OCI-LY3 (cell line): ENCODE measurements at regions not wholly inside any gene's neighbourhood (a gene's known extent, or its start where the extent isn't known, plus 50 kb on each side); places are given as distances from the start of the nearest gene placed in this dataset.

ENCODE experiments used
- H2AFZ ChIP-seq: fragments of 200-600, 300-600 bp; shearing (Covaris generic); 2 replicates; pipeline ENCODE4 v1.6.0; 2014; ENCODE audit warnings: antibody characterized with exemption, low read depth, low read length
- H3K27ac ChIP-seq: fragments of 200-600, 300-600 bp; sonication (generic); 2 replicates; pipeline ENCODE4 v1.5.1; 2014; ENCODE audit warnings: mild to moderate bottlenecking, low read length, moderate library complexity, mixed read lengths
- H3K27me3 ChIP-seq: fragments of 200-600, 300-600 bp; sonication (generic); 2 replicates; pipeline ENCODE4 v1.6.1; 2014; ENCODE audit warnings: low read depth, low read length, mixed read lengths
- H3K36me3 ChIP-seq: fragments of 200-600, 300-600 bp; sonication (generic); replicated peaks from 2 replicates; pipeline ENCODE3; 2014; ENCODE audit warnings: low read depth, low read length, mixed read lengths
- H3K4me1 ChIP-seq: fragments of 300-600, 200-600 bp; sonication (generic); 2 replicates; pipeline ENCODE4 v1.6.1; 2014; ENCODE audit warnings: low read length, mixed read lengths
- H3K4me2 ChIP-seq: fragments of 200-600, 300-600 bp; sonication (generic); 2 replicates; pipeline ENCODE4 v1.6.1; 2014; ENCODE audit warnings: low read length, mixed read lengths
- H3K4me3 ChIP-seq: fragments of 300-600, 200-600 bp; sonication (generic); 2 replicates; pipeline ENCODE4 v1.5.1; 2014; ENCODE audit warnings: antibody characterized with exemption, mild to moderate bottlenecking, low read length, moderate library complexity
- H3K79me2 ChIP-seq: fragments of 300-600, 200-600 bp; shearing (Covaris generic); 2 replicates; pipeline ENCODE4 v1.6.1; 2014; ENCODE audit warnings: mild to moderate bottlenecking, low read length, mixed read lengths
- H3K9ac ChIP-seq: fragments of 300-600, 200-600 bp; shearing (Covaris generic); 2 replicates; pipeline ENCODE4 v1.6.0; 2014; ENCODE audit warnings: mild to moderate bottlenecking, low read length, moderate library complexity
- H3K9me3 ChIP-seq: fragments of 200-600, 300-600 bp; shearing (Covaris generic); 2 replicates; pipeline ENCODE4 v1.6.1; 2014; ENCODE audit warnings: low read length, mixed read lengths; ENCODE audit not compliant: insufficient read depth
- H4K20me1 ChIP-seq: fragments of 200-600, 300-600 bp; sonication (generic); 2 replicates; pipeline ENCODE4 v1.6.1; 2016; ENCODE audit warnings: low read length, mixed read lengths; ENCODE audit not compliant: insufficient read depth
- EZH2phosphoT487 ChIP-seq: fragments of 200-600 bp; shearing (Covaris generic); IDR thresholded peaks from 2 replicates; pipeline ENCODE4 v1.6.1; 2018; ENCODE audit warnings: antibody characterized with exemption, mixed run types, low read depth
- TF ChIP-seq, protein P1 (sequence below): fragments of 200-600, 300-600 bp; sonication (generic); IDR thresholded peaks from 2 replicates; pipeline ENCODE4 v1.5.1; 2014; ENCODE audit warnings: antibody characterized with exemption, low read length, low read depth

DNA sequence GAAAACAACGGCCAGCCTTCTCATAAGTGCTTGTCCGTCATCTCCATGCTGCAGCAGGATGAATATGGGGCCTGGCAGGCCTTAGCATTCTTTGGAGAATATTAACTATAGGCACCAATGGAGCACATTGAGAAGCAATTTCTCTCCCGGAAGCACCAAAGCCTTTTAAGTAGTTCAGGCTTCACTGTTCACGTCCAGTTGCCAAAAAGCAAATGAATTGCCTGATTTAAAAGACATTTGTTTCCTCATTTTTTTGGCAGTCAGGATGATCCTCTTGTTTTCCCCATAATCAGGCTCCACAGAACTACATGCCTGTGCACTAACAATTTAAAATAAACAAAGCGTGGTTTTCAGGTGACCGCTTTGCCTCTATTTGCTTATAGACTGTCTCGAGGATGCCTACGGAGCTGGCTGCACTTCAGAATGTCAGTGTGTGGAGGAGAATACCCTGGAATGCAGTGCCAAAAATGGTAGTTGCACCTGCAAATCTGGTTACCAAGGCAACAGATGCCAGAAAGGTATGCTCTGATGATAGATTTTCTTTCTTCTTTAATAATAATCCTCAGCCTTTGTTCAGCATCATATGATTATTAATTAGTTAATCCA is 725.2 kb upstream of the GOLIM4 start:
- H2AFZ ChIP-seq = no peak overlapping the region
- no peaks in the 10 kb centered on the region for H3K36me3 ChIP-seq
- TF ChIP-seq EZH2phosphoT487 = no peak
- TF ChIP-seq, protein P1, sequence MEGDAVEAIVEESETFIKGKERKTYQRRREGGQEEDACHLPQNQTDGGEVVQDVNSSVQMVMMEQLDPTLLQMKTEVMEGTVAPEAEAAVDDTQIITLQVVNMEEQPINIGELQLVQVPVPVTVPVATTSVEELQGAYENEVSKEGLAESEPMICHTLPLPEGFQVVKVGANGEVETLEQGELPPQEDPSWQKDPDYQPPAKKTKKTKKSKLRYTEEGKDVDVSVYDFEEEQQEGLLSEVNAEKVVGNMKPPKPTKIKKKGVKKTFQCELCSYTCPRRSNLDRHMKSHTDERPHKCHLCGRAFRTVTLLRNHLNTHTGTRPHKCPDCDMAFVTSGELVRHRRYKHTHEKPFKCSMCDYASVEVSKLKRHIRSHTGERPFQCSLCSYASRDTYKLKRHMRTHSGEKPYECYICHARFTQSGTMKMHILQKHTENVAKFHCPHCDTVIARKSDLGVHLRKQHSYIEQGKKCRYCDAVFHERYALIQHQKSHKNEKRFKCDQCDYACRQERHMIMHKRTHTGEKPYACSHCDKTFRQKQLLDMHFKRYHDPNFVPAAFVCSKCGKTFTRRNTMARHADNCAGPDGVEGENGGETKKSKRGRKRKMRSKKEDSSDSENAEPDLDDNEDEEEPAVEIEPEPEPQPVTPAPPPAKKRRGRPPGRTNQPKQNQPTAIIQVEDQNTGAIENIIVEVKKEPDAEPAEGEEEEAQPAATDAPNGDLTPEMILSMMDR = no peak
- H3K4me3 ChIP-seq = no peak overlapping the region
- H3K4me2 ChIP-seq = no peak overlapping the region
- no peaks in the 10 kb centered on the region for H3K9me3 ChIP-seq
- H3K79me2 ChIP-seq = no peaks in the 10 kb centered on the region
- H3K4me1 ChIP-seq = no peaks in the 10 kb centered on the region
- H3K27me3 ChIP-seq = no peaks in the 10 kb centered on the region
- H3K9ac ChIP-seq = no peak overlapping the region
- H3K27ac ChIP-seq = no peak overlapping the region
- no peaks in the 10 kb centered on the region for H4K20me1 ChIP-seq

DNA sequence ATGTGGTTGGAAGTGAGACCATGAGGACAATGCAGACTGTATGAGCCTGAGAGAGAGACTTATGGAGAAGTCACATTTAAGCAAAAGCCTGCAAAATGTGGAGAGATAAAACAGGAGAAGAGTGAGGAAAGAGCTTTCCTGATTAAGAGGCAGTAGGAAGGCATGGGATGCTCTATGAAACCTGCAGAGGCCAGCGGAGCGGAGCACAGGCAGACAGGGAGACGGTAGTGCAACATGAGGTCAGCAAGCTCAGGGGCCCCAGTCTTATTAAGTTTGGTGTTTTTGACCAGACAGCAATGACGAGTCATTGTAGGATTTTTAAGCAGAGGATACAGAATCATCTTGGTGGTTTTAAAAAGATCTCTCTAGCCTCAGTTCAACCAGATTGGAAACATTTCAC is 721.5 kb upstream of the GOLIM4 start:
- H4K20me1 ChIP-seq = no peaks in the 10 kb centered on the region
- H3K4me3 ChIP-seq = no peak overlapping the region
- no peaks in the 10 kb centered on the region for H3K36me3 ChIP-seq
- no peaks in the 10 kb centered on the region for H3K4me1 ChIP-seq
- TF ChIP-seq, protein P1 = no peak
- no peak for TF ChIP-seq EZH2phosphoT487
- H3K9me3 ChIP-seq = no peaks in the 10 kb centered on the region
- H2AFZ ChIP-seq = no peak overlapping the region
- no peak overlapping the region for H3K4me2 ChIP-seq
- H3K79me2 ChIP-seq = no peaks in the 10 kb centered on the region
- H3K9ac ChIP-seq = no peak overlapping the region
- H3K27ac ChIP-seq = no peak overlapping the region
- H3K27me3 ChIP-seq = no peaks in the 10 kb centered on the region

DNA sequence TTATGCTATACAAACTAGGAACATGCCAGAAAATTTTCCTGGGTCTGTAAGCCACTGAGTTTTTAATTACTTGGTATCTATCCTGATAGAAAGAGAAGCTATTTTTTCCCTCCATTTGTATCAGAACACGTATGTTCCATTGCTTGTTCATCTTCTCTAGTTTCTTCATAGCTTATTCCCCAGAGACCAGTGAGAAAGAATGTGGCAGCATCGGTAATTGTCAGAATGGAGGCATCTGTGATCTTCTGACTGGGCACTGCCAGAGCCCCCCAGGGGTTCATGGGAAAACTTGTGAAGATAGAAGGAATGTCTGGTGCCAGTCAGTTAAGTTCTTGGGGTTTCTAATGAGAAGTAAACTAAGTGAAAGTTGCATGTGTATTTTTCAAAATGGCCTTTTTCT is 720.2 kb upstream of the GOLIM4 start:
- H3K36me3 ChIP-seq = no peaks in the 10 kb centered on the region
- no peaks in the 10 kb centered on the region for H3K4me1 ChIP-seq
- no peak overlapping the region for H3K4me2 ChIP-seq
- H4K20me1 ChIP-seq = no peaks in the 10 kb centered on the region
- no peaks in the 10 kb centered on the region for H3K27me3 ChIP-seq
- no peak overlapping the region for H3K27ac ChIP-seq
- no peak overlapping the region for H2AFZ ChIP-seq
- TF ChIP-seq, protein P1 = no peak
- TF ChIP-seq EZH2phosphoT487 = no peak
- H3K79me2 ChIP-seq = no peaks in the 10 kb centered on the region
- H3K9me3 ChIP-seq = no peaks in the 10 kb centered on the region
- no peak overlapping the region for H3K9ac ChIP-seq
- no peak overlapping the region for H3K4me3 ChIP-seq

DNA sequence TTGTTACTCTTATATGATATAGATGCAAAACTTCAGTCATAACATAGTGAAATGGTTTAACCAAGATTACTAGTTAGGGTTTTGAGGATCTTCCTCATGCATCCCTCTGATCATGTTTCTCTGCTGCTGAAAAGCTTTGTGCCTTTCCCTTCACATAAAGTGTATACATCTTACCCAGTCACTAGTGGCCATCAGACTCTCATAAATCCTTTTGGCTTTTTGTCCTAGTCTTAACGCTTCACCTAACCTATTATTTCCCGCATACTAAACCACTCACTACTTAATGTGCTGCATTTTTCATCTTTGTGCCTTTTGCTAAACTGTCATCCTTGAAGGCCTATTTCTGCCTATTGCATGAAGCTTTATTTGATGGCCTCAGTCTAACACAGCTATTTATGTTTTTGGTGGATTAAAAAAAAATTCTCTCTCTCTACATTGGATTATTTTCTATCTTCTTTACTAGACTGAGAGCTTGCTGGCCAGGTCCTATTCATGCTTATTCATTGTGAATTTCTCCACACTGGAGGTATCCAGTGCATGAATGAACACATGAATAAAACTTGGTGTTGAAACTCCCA is 717.6 kb upstream of the GOLIM4 start:
- no peak for TF ChIP-seq EZH2phosphoT487
- TF ChIP-seq, protein P1 = no peak
- Histone ChIP-seq H3K9me3 (no peaks in the 10 kb centered on the region), H4K20me1 (no peaks in the 10 kb centered on the region), H3K79me2 (no peaks in the 10 kb centered on the region), H3K4me3 (no peak overlapping the region), H3K27ac (no peak overlapping the region), H3K9ac (no peak overlapping the region), H2AFZ (no peak overlapping the region), H3K27me3 (no peaks in the 10 kb centered on the region), H3K4me1 (no peaks in the 10 kb centered on the region), H3K36me3 (no peaks in the 10 kb centered on the region), H3K4me2 (no peak overlapping the region)
